ENCODE measurements at regions not wholly inside any gene's neighbourhood (a gene's known extent, or its start where the extent isn't known, plus 50 kb on each side); places are given as distances from the start of the nearest gene placed in this dataset.

GRCh38 chr20:43827940-43828562 is 86.6 kb upstream of the TOX2 start:
- Histone ChIP-seq H4K20me1 (ENCODE audit: insufficient read depth, low read length) (no peaks in the 10 kb centered on the region), H3K18ac (ENCODE audit: low read depth, low read length) (no peak overlapping the region), H3K27me3 (ENCODE audit: control insufficient read depth, insufficient read depth, low read length) (peaks cover 42% of the 10 kb centered on the region), H3K9ac (ENCODE audit: low read depth, low read length) (no peak overlapping the region), H3K9me1 (ENCODE audit: insufficient read depth, low read length) (no peaks in the 10 kb centered on the region), H3K14ac (replicated peaks; ENCODE audit: low read depth, low read length) (no peak overlapping the region), H4K91ac (ENCODE audit: insufficient read depth, low read depth, low read length) (no peak overlapping the region), H2BK20ac (ENCODE audit: low read depth, low read length) (no peak overlapping the region), H3K4me1 (ENCODE audit: control insufficient read depth, insufficient read depth, low read length) (no peaks in the 10 kb centered on the region), H2AFZ (replicated peaks; ENCODE audit: low read length, poor library complexity) (no peak overlapping the region), H2AK5ac (ENCODE audit: low read depth, low read length) (no peak overlapping the region), H3K4me3 (ENCODE audit: insufficient read depth, low read depth, low read length) (no peak overlapping the region), H2BK15ac (ENCODE audit: low read depth, low read length) (no peak overlapping the region), H3K56ac (ENCODE audit: extremely low read depth, insufficient read depth, low read length) (no peak overlapping the region), H3K4me2 (ENCODE audit: low read depth, low read length) (no peak overlapping the region), H3K4ac (ENCODE audit: low read depth, low read length) (no peak overlapping the region), H4K5ac (ENCODE audit: low read depth, low read length) (no peak overlapping the region), H3K9me3 (ENCODE audit: control insufficient read depth, insufficient read depth, low read length) (peaks cover 14% of the 10 kb centered on the region), H3K23ac (ENCODE audit: low read depth, low read length) (no peak overlapping the region), H4K8ac (ENCODE audit: low read depth in 2 of 2, low read length in 2 of 2) (no peak overlapping the region), H3K79me1 (ENCODE audit: low read depth in 1 of 2, low read length in 2 of 2) (no peaks in the 10 kb centered on the region), H3K27ac (ENCODE audit: insufficient read depth, low read length) (no peak overlapping the region), H3K36me3 (ENCODE audit: control insufficient read depth, insufficient read depth, low read length) (no peaks in the 10 kb centered on the region), H2BK120ac (ENCODE audit: low read depth, low read length) (no peak overlapping the region), H2AK9ac (replicated peaks; ENCODE audit: low read depth, low read length, poor library complexity) (no peak overlapping the region), H2BK5ac (ENCODE audit: low read depth, low read length, poor library complexity, severe bottlenecking) (no peak overlapping the region)
- dilution Hi-C loops (cut with HindIII; ENCODE audit: low sequenced_read_pairs, unreplicated experiment), result no loop called here
- 64% methylated on average over 4 of the region's 5 CpGs; no CpG with 5 or more reads in 1 of the 2 experiments for WGBS, 2 experiments (ENCODE audit: extremely low coverage in 2 of 2, insufficient read length in 1 of 2)
- in situ Hi-C loops (cut with MboI; ENCODE audit: low sequenced_read_pairs), result no loop called here
- intact Hi-C loops (cut with micrococcal nuclease), result no loop called here
- ChIA-PET CTCF (no interaction called here), POLR2A (ENCODE audit: unreplicated experiment) (no interaction called here)
- ATAC-seq (ENCODE audit: low read depth) (no peak), DNase-seq (no peak)
- no TSS peak for BruUV-seq (replicated peaks)
- TF ChIP-seq POLR2A (IDR thresholded peaks at IDR 0.05; ENCODE audit: low read depth, low read length), result no peak
- TF ChIP-seq RFX5 (IDR thresholded peaks at IDR 0.05; ENCODE audit: low read depth, low read length), result no peak
- TF ChIP-seq NFE2L2 (IDR thresholded peaks at IDR 0.05; ENCODE audit: low read depth, low read length), result no peak
- TF ChIP-seq RAD21 (IDR thresholded peaks at IDR 0.05; ENCODE audit: low read length), result no peak
- no peak for TF ChIP-seq CEBPB (IDR thresholded peaks at IDR 0.05; ENCODE audit: low read depth, low read length)
- no peak for TF ChIP-seq MAZ (IDR thresholded peaks at IDR 0.05; ENCODE audit: borderline replicate concordance, low read depth, low read length)
- no peak for TF ChIP-seq RCOR1 (IDR thresholded peaks at IDR 0.05; ENCODE audit: insufficient replicate concordance, low read length)
- no peak for TF ChIP-seq CHD1 (IDR thresholded peaks at IDR 0.05; ENCODE audit: low read depth, low read length)
- no peak for TF ChIP-seq MAFK (IDR thresholded peaks at IDR 0.05; ENCODE audit: low read depth, low read length)
- TF ChIP-seq SMC3 (IDR thresholded peaks at IDR 0.05; ENCODE audit: low read depth, low read length), result no peak
- no peak for TF ChIP-seq USF2 (IDR thresholded peaks at IDR 0.05; ENCODE audit: low read depth, low read length)
